ENCODE measurements at regions not wholly inside any gene's neighbourhood (a gene's known extent, or its start where the extent isn't known, plus 50 kb on each side); places are given as distances from the start of the nearest gene placed in this dataset.

- TF ChIP-seq, protein P1, sequence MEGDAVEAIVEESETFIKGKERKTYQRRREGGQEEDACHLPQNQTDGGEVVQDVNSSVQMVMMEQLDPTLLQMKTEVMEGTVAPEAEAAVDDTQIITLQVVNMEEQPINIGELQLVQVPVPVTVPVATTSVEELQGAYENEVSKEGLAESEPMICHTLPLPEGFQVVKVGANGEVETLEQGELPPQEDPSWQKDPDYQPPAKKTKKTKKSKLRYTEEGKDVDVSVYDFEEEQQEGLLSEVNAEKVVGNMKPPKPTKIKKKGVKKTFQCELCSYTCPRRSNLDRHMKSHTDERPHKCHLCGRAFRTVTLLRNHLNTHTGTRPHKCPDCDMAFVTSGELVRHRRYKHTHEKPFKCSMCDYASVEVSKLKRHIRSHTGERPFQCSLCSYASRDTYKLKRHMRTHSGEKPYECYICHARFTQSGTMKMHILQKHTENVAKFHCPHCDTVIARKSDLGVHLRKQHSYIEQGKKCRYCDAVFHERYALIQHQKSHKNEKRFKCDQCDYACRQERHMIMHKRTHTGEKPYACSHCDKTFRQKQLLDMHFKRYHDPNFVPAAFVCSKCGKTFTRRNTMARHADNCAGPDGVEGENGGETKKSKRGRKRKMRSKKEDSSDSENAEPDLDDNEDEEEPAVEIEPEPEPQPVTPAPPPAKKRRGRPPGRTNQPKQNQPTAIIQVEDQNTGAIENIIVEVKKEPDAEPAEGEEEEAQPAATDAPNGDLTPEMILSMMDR (IDR thresholded peaks at IDR 0.05; ENCODE audit: low read depth, low read length): peak; percentile 68
- no peak for TF ChIP-seq POLR2A (IDR thresholded peaks at IDR 0.05; ENCODE audit: extremely low read depth, insufficient read length)
These were observed 154.5 kb upstream of the LYZL2 start for GRCh38 chr10:30783939-30784501.
